Transverse colon (tissue), 3 donors: ENCODE measurements at regions not wholly inside any gene's neighbourhood (a gene's known extent, or its start where the extent isn't known, plus 50 kb on each side); places are given as distances from the start of the nearest gene placed in this dataset.

Experiments used
- CTCF ChIP-seq, 5 experiments: fragments of 200-600 bp in 3 of 5; fragments of 450-650 bp in 2 of 5; sonication (generic) in 3 of 5; IDR thresholded peaks; 1 replicate in 2 of 5; 2 replicates in 3 of 5; pipeline ENCODE4 v1.5.1; 2016 to 2017; ENCODE audit warnings: antibody characterized with exemption in 5 of 5, inconsistent platforms in 3 of 5, mild to moderate bottlenecking in 2 of 5, moderate library complexity in 1 of 5
- POLR2A ChIP-seq: fragments of 450-650 bp; IDR thresholded peaks from one replicate; pipeline ENCODE4 v1.6.1; 2016; ENCODE audit warnings: antibody characterized with exemption, mild to moderate bottlenecking, moderate library complexity

GRCh38 chr4:170391066-170391740 lies 301.4 kb upstream of the AADAT start:
- no peak for TF ChIP-seq POLR2A
- TF ChIP-seq CTCF (IDR thresholded peaks at IDR 0.05) = no peak
